GM23338 (cell line): ENCODE measurements at regions not wholly inside any gene's neighbourhood (a gene's known extent, or its start where the extent isn't known, plus 50 kb on each side); places are given as distances from the start of the nearest gene placed in this dataset.
"Not testable (repeated sequence)": the region's sequence is repeated elsewhere in the genome, so short reads cannot be mapped to it uniquely, and the experiment has no call there.

Experiments
- ATAC-seq: fragments of 200-7000 bp; cut with Tn5 transposase; 3 replicates; pipeline ENCODE4 v1.9.1; 2020
- DNase-seq: peaks from one replicate; pipeline ENCODE4 v3.0.0-alpha.2; 2015; ENCODE audit warnings: low spot score
- H2AFZ ChIP-seq: fragments of 200-600 bp; sonication (generic); 2 replicates; pipeline ENCODE4 v1.8.0; 2016; ENCODE audit warnings: antibody characterized with exemption, mild to moderate bottlenecking, moderate library complexity
- H3F3A ChIP-seq: fragments of 200-600 bp; sonication (generic); replicated peaks from 2 replicates; pipeline ENCODE4 v1.8.0; 2017; ENCODE audit warnings: antibody characterized with exemption, mixed run types, low read depth
- H3K27ac ChIP-seq: fragments of 200-600 bp; sonication (generic); 2 replicates; pipeline ENCODE4 v1.6.1; 2016; ENCODE audit warnings: low read depth
- H3K27me3 ChIP-seq: fragments of 200-600 bp; sonication (generic); 2 replicates; pipeline ENCODE4 v1.8.0; 2016; ENCODE audit warnings: mild to moderate bottlenecking, mixed run types, moderate library complexity; ENCODE audit not compliant: insufficient read depth
- H3K36me3 ChIP-seq: fragments of 200-600 bp; sonication (generic); 2 replicates; pipeline ENCODE4 v1.8.0; 2016; ENCODE audit warnings: mild to moderate bottlenecking; ENCODE audit not compliant: insufficient read depth
- H3K4me1 ChIP-seq: fragments of 200-600 bp; sonication (generic); 2 replicates; pipeline ENCODE4 v1.8.0; 2016; ENCODE audit warnings: mild to moderate bottlenecking, moderate library complexity; ENCODE audit not compliant: insufficient read depth
- H3K4me2 ChIP-seq: fragments of 200-600 bp; sonication (generic); 2 replicates; pipeline ENCODE4 v1.7.1; 2017; ENCODE audit warnings: mixed run types
- H3K4me3 ChIP-seq: fragments of 200-600 bp; sonication (generic); 2 replicates; pipeline ENCODE4 v1.6.1; 2016; ENCODE audit warnings: mixed run types
- H3K79me2 ChIP-seq: fragments of 200-600 bp; sonication (generic); replicated peaks from 2 replicates; pipeline ENCODE4 v1.8.0; 2017; ENCODE audit warnings: mild to moderate bottlenecking; ENCODE audit not compliant: insufficient read depth
- H3K9me2 ChIP-seq: fragments of 200-600 bp; sonication (generic); 2 replicates; pipeline ENCODE4 v1.8.0; 2017; ENCODE audit not compliant: insufficient read depth
- H4K20me1 ChIP-seq: fragments of 200-600 bp; sonication (generic); replicated peaks from 2 replicates; pipeline ENCODE4 v1.8.0; 2017; ENCODE audit warnings: mild to moderate bottlenecking; ENCODE audit not compliant: insufficient read depth
- H3K27ac Mint-ChIP-seq: 2 replicates; pipeline ENCODE4 v1.8.0; 2020; ENCODE audit warnings: inconsistent platforms, mild to moderate bottlenecking, moderate library complexity, mixed read lengths
- H3K27me3 Mint-ChIP-seq: 3 replicates; pipeline ENCODE4 v1.8.0; 2022; ENCODE audit warnings: low read depth, mild to moderate bottlenecking, moderate library complexity, mixed read lengths, inconsistent platforms; ENCODE audit not compliant: insufficient read depth, poor library complexity
- H3K36me3 Mint-ChIP-seq: 3 replicates; pipeline ENCODE4 v1.8.0; 2021; ENCODE audit warnings: low read depth, mild to moderate bottlenecking, inconsistent platforms, moderate library complexity, mixed read lengths
- H3K4me1 Mint-ChIP-seq: 3 replicates; pipeline ENCODE4 v1.8.0; 2020; ENCODE audit warnings: mild to moderate bottlenecking, inconsistent platforms, mixed read lengths
- H3K4me3 Mint-ChIP-seq: 3 replicates; pipeline ENCODE4 v1.8.0; 2021; ENCODE audit warnings: moderate library complexity, mild to moderate bottlenecking, inconsistent platforms, mixed read lengths
- H3K9me3 Mint-ChIP-seq: 3 replicates; pipeline ENCODE4 v1.8.0; 2020; ENCODE audit warnings: moderate library complexity, mild to moderate bottlenecking, inconsistent platforms, mixed read lengths
- ETS1 ChIP-seq: IDR thresholded peaks from 2 replicates; pipeline ENCODE4 v1.6.1; 2016; ENCODE audit warnings: antibody characterized with exemption
- EZH2 ChIP-seq: fragments of 200-600 bp; sonication (generic); IDR thresholded peaks from one replicate; pipeline ENCODE4 v1.8.0; 2017; ENCODE audit warnings: antibody characterized with exemption, mild to moderate bottlenecking, low read depth; ENCODE audit not compliant: unreplicated experiment
- EZH2phosphoT487 ChIP-seq: fragments of 200-600 bp; sonication (generic); IDR thresholded peaks from one replicate; pipeline ENCODE4 v1.8.1; 2018; ENCODE audit warnings: antibody characterized with exemption; ENCODE audit not compliant: unreplicated experiment
- JUNB ChIP-seq: IDR thresholded peaks from one replicate; pipeline ENCODE4 v1.6.1; 2016; ENCODE audit warnings: antibody characterized with exemption; ENCODE audit not compliant: unreplicated experiment
- NANOG ChIP-seq: IDR thresholded peaks from 2 replicates; pipeline ENCODE4 v1.6.1; 2016; ENCODE audit warnings: antibody characterized with exemption, borderline replicate concordance
- POLR2AphosphoS5 ChIP-seq: IDR thresholded peaks from 2 replicates; pipeline ENCODE4 v1.6.1; 2016; ENCODE audit warnings: antibody characterized with exemption, low read depth
- REST ChIP-seq: IDR thresholded peaks from one replicate; pipeline ENCODE4 v1.6.1; 2018; ENCODE audit warnings: antibody characterized with exemption; ENCODE audit not compliant: unreplicated experiment
- STAT1 ChIP-seq: IDR thresholded peaks from one replicate; pipeline ENCODE4 v1.6.1; 2016; ENCODE audit warnings: antibody characterized with exemption; ENCODE audit not compliant: unreplicated experiment

GRCh38 chr19:28117143-28117542 lies 1095.8 kb downstream of the UQCRFS1 start:
- H3F3A ChIP-seq = no peaks in the 10 kb centered on the region
- H3K79me2 ChIP-seq = no peaks in the 10 kb centered on the region
- H3K4me1 Mint-ChIP-seq = no peaks in the 10 kb centered on the region
- H3K27ac Mint-ChIP-seq = no peak overlapping the region
- H3K9me2 ChIP-seq = no peaks in the 10 kb centered on the region; the same call in 1 of the 2 replicates
- H3K4me2 ChIP-seq = no peak overlapping the region
- H3K27ac ChIP-seq = no peak overlapping the region
- no peaks in the 10 kb centered on the region for H3K4me1 ChIP-seq
- no peaks in the 10 kb centered on the region for H3K27me3 ChIP-seq
- TF ChIP-seq NANOG (no peak), EZH2 (no peak), EZH2phosphoT487 (no peak), STAT1 (no peak), POLR2AphosphoS5 (no peak)
- no peak overlapping the region for H3K4me3 ChIP-seq
- ATAC-seq = no peak
- no peak overlapping the region for H3K4me3 Mint-ChIP-seq
- H3K9me3 Mint-ChIP-seq = peaks cover 3% of the 10 kb centered on the region; the same call in 2 of the 3 replicates
- no peaks in the 10 kb centered on the region for H3K36me3 Mint-ChIP-seq
- no peaks in the 10 kb centered on the region for H4K20me1 ChIP-seq
- no peak overlapping the region for H2AFZ ChIP-seq
- no peaks in the 10 kb centered on the region for H3K36me3 ChIP-seq
- peaks cover 4% of the 10 kb centered on the region for H3K27me3 Mint-ChIP-seq
- DNase-seq = no peak

DNA sequence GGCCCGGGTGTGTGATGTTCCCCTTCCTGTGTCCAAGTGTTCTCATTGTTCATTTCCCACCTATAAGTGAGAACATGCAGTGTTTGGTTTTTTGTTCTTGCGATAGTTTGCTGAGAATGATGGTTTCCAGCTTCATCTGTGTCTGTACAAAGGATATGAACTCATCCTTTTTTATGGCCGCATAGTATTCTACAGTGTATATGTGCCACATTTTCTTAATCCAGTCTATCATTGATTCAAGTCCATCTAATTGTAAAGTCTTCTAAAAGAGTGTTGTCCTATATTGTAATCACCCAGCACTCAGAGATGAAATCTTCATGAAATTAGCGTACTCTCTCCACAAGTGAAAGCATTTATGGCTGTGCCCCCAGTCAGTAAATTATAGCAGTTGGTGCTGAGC lies 1096.6 kb downstream of the UQCRFS1 start:
- not testable (repeated sequence) for H3K27ac ChIP-seq

GRCh38 chr19:28103921-28104320 lies 1109.0 kb downstream of the UQCRFS1 start:
- no peaks in the 10 kb centered on the region for H3K79me2 ChIP-seq
- H3F3A ChIP-seq = no peaks in the 10 kb centered on the region
- 0 out of 2 replicates have a peak, but pooled peaks cover 8% of the 10 kb centered on the region for H3K9me2 ChIP-seq
- ATAC-seq (peak; percentile 70), DNase-seq (peak; percentile 74)
- Mint-ChIP-seq H3K36me3 (no peaks in the 10 kb centered on the region), H3K9me3 (no peaks in the 10 kb centered on the region; the same call in 2 of the 3 replicates), H3K4me3 (no peak overlapping the region), H3K27ac (no peak overlapping the region), H3K27me3 (peaks cover 1% of the 10 kb centered on the region), H3K4me1 (peaks cover 8% of the 10 kb centered on the region; the same call in 2 of the 3 replicates)
- no peak overlapping the region for H3K27ac ChIP-seq
- H3K27me3 ChIP-seq = no peaks in the 10 kb centered on the region
- peaks cover 9% of the 10 kb centered on the region for H3K4me1 ChIP-seq
- no peak overlapping the region for H2AFZ ChIP-seq
- H3K4me2 ChIP-seq = no peak overlapping the region
- H4K20me1 ChIP-seq = no peaks in the 10 kb centered on the region
- H3K4me3 ChIP-seq = no peak overlapping the region
- H3K36me3 ChIP-seq = no peaks in the 10 kb centered on the region
- TF ChIP-seq JUNB (no peak), POLR2AphosphoS5 (no peak), ETS1 (no peak), REST (no peak), NANOG (no peak)

More for the DNA sequence above, 1096.6 kb downstream of the UQCRFS1 start:
- H3F3A ChIP-seq, H4K20me1 ChIP-seq, H3K9me2 ChIP-seq, H3K4me3 Mint-ChIP-seq, H3K27me3 Mint-ChIP-seq, H3K9me3 Mint-ChIP-seq, H2AFZ ChIP-seq, H3K36me3 Mint-ChIP-seq, DNase-seq, H3K79me2 ChIP-seq, H3K4me2 ChIP-seq, H3K4me1 ChIP-seq, H3K4me1 Mint-ChIP-seq, ATAC-seq, H3K27ac Mint-ChIP-seq, H3K4me3 ChIP-seq, H3K36me3 ChIP-seq, H3K27me3 ChIP-seq: not testable (repeated sequence)
